ENCODE measurements at regions not wholly inside any gene's neighbourhood (a gene's known extent, or its start where the extent isn't known, plus 50 kb on each side); places are given as distances from the start of the nearest gene placed in this dataset.

GRCh38 chr5:68543212-68543611 lies 327.7 kb downstream of the PIK3R1 start:
- no peak for TF ChIP-seq POLR2A (IDR thresholded peaks at IDR 0.05)
- no peak for TF ChIP-seq CTCF (IDR thresholded peaks at IDR 0.05)
